C4-2B (cell line): ENCODE measurements at regions not wholly inside any gene's neighbourhood (a gene's known extent, or its start where the extent isn't known, plus 50 kb on each side); places are given as distances from the start of the nearest gene placed in this dataset.

Experiments
- CTCF ChIP-seq: fragments of 450-650 bp; conservative IDR thresholded peaks from 2 replicates; pipeline ENCODE4 v1.5.1; 2017; ENCODE audit warnings: mild to moderate bottlenecking
- ZFX ChIP-seq: fragments of 450-650 bp; IDR thresholded peaks from 2 replicates; pipeline ENCODE4 v1.6.1; 2017

- TF ChIP-seq CTCF (no peak), ZFX (no peak)
These were observed 259.8 kb upstream of the NR5A2 start for GRCh38 chr1:199767700-199768099.
